ENCODE measurements at regions not wholly inside any gene's neighbourhood (a gene's known extent, or its start where the extent isn't known, plus 50 kb on each side); places are given as distances from the start of the nearest gene placed in this dataset.

DNA sequence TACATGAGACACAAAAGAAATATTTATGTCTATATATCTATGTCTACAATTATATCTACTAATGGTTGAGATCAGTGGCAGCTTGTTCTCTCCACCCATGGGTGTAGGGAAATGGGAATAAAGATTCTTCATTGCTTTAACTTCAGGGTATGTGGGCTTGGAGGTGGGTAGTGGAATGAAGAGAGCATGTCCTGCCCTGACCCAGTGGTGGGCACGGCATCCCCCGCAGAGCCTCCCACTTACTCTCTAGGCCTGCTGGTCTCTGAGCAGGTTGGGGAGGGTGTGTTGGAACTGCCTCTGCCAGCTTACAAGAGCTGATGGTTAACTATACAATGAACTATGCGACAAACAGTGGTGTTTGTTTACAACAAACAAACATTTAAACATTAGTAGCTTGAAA is 152.5 kb upstream of the SKOR2 start:
- Histone ChIP-seq H3K36me3 (ENCODE audit: control insufficient read depth, insufficient read depth, low read length) (no peaks in the 10 kb centered on the region), H3K27me3 (ENCODE audit: control insufficient read depth, insufficient read depth, low read length) (no peaks in the 10 kb centered on the region)
- no CpG with 5 or more reads among the region's 3 CpGs for WGBS (ENCODE audit: insufficient coverage, low lambda C conversion rate)

DNA sequence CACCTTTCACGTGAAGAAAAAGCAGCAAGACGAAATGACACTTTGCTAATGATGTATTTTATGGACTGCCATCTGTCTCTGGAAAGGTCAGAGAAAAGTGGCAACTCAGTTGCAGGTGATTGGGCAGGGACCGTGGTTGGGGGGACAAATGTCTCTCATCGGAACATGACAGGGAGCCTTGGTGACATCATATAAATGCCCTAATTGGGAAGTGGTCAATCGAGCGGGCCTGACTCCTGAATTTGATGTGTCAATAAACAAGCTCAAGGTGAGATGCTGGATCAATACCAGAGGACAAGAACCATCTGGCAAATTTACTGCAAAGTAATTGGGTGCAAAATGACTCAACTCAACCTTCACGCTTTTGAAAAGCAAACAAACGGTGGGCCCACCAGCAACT is 151.9 kb upstream of the SKOR2 start:
- H3K4me3 ChIP-seq (ENCODE audit: low read length): no peak overlapping the region
- WGBS (ENCODE audit: insufficient coverage, low lambda C conversion rate): 60% methylated on average over 1 of the region's 8 CpGs
- H3K9me3 ChIP-seq (ENCODE audit: control insufficient read depth, low read depth, low read length): no peaks in the 10 kb centered on the region
- no peak for DNase-seq
- no peaks in the 10 kb centered on the region for H3K4me1 ChIP-seq (ENCODE audit: control insufficient read depth, insufficient read depth, low read length)
- H3K36me3 ChIP-seq (ENCODE audit: control insufficient read depth, insufficient read depth, low read length): no peaks in the 10 kb centered on the region
- H3K27ac ChIP-seq (ENCODE audit: low read length): no peak overlapping the region
- no peaks in the 10 kb centered on the region for H3K27me3 ChIP-seq (ENCODE audit: control insufficient read depth, insufficient read depth, low read length)

More for the DNA sequence above, 152.5 kb upstream of the SKOR2 start:
- H3K9me3 ChIP-seq (ENCODE audit: control insufficient read depth, low read depth, low read length): no peaks in the 10 kb centered on the region
- DNase-seq: no peak
- H3K4me1 ChIP-seq (ENCODE audit: control insufficient read depth, insufficient read depth, low read length): no peaks in the 10 kb centered on the region
- no peak overlapping the region for H3K4me3 ChIP-seq (ENCODE audit: low read length)
- no peak overlapping the region for H3K27ac ChIP-seq (ENCODE audit: low read length)

DNA sequence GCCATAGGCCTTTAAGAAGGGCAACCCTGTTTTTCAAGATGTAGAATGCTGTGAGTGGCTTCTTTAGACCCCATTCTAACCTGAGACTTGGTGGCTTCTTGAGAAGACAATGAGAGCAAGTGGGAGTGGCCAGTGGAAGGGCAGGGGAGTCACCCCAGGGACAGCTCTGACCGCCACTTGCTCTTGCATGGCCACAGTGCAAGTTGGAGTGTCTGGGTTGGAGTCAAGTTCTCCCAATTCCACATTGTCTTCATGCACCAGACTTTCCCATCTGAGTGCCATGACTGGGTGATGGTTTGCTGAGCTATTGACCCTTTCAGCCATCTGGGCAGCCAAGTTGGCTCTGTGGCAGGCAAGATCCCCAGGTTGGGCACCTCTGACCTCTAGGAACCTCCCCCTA is 148.0 kb upstream of the SKOR2 start:
- Histone ChIP-seq H3K27me3 (ENCODE audit: control insufficient read depth, insufficient read depth, low read length) (no peaks in the 10 kb centered on the region), H3K4me3 (ENCODE audit: low read length) (no peak overlapping the region), H3K4me1 (ENCODE audit: control insufficient read depth, insufficient read depth, low read length) (no peaks in the 10 kb centered on the region), H3K36me3 (ENCODE audit: control insufficient read depth, insufficient read depth, low read length) (no peaks in the 10 kb centered on the region), H3K27ac (ENCODE audit: low read length) (no peak overlapping the region), H3K9me3 (ENCODE audit: control insufficient read depth, low read depth, low read length) (no peaks in the 10 kb centered on the region)
- no CpG with 5 or more reads among the region's 1 CpG for WGBS (ENCODE audit: insufficient coverage, low lambda C conversion rate)
- no peak for DNase-seq

DNA sequence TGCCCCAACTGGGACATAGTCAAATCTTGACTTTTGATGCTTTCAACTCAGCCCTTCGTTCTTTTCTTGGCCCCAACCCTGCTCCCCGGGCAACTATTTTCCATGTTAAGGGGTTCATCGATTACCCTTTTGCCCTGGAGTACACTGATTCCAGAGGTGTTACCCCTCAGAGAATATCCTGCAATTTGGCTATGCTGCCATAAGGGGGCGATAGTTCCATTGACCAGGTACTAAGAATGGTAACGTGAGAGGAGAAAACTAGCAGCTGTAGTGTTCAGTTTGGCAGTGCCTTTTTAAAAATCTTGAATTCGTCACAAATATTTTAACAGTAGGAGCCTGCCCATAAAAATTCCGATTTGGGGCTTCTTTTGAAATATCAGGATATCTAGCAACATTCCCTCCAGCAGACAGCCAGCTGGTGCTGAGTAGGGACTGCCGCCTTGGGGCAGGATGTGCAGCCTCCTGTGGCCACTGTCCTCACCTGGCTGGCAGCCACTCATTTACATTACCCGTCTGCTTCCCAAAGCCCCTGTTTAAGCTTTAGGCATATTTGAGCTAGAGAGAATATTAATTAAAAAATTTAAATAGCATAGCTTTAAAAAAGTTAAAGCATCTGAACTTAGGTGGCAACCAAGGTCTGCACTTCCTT is 146.3 kb upstream of the SKOR2 start:
- no peaks in the 10 kb centered on the region for H3K27me3 ChIP-seq (ENCODE audit: control insufficient read depth, insufficient read depth, low read length)
- WGBS (ENCODE audit: insufficient coverage, low lambda C conversion rate): 63% methylated on average over 2 of the region's 9 CpGs
- no peaks in the 10 kb centered on the region for H3K9me3 ChIP-seq (ENCODE audit: control insufficient read depth, low read depth, low read length)
- H3K4me1 ChIP-seq (ENCODE audit: control insufficient read depth, insufficient read depth, low read length): no peaks in the 10 kb centered on the region
- no peak overlapping the region for H3K4me3 ChIP-seq (ENCODE audit: low read length)
- no peak overlapping the region for H3K27ac ChIP-seq (ENCODE audit: low read length)
- no peaks in the 10 kb centered on the region for H3K36me3 ChIP-seq (ENCODE audit: control insufficient read depth, insufficient read depth, low read length)
- DNase-seq: no peak

DNA sequence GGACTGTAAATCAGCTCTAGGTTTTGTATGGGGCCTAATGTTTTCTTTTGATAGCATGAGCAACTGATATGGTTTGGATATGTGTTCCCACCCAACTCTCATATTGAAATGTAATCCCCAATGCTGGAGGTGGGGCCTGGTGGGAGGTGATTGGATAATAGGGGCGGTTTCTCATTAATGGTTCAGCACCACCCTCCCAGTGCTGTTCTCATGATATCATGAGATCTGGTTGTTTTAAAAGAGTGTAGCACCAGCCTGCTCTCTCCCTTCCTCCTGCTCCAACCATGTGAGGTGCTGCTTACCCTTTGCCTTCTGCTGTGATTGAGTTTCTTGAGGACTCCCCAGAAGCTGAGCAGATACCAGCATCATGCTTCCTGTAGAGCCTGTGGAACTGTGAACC is 140.2 kb upstream of the SKOR2 start:
- H3K27ac ChIP-seq (ENCODE audit: low read length): no peak overlapping the region
- no peaks in the 10 kb centered on the region for H3K27me3 ChIP-seq (ENCODE audit: control insufficient read depth, insufficient read depth, low read length)
- H3K36me3 ChIP-seq (ENCODE audit: control insufficient read depth, insufficient read depth, low read length): no peaks in the 10 kb centered on the region
- DNase-seq: no peak
- no peaks in the 10 kb centered on the region for H3K9me3 ChIP-seq (ENCODE audit: control insufficient read depth, low read depth, low read length)
- H3K4me3 ChIP-seq (ENCODE audit: low read length): no peak overlapping the region
- no CpG with 5 or more reads among the region's 1 CpG for WGBS (ENCODE audit: insufficient coverage, low lambda C conversion rate)
- H3K4me1 ChIP-seq (ENCODE audit: control insufficient read depth, insufficient read depth, low read length): no peaks in the 10 kb centered on the region

DNA sequence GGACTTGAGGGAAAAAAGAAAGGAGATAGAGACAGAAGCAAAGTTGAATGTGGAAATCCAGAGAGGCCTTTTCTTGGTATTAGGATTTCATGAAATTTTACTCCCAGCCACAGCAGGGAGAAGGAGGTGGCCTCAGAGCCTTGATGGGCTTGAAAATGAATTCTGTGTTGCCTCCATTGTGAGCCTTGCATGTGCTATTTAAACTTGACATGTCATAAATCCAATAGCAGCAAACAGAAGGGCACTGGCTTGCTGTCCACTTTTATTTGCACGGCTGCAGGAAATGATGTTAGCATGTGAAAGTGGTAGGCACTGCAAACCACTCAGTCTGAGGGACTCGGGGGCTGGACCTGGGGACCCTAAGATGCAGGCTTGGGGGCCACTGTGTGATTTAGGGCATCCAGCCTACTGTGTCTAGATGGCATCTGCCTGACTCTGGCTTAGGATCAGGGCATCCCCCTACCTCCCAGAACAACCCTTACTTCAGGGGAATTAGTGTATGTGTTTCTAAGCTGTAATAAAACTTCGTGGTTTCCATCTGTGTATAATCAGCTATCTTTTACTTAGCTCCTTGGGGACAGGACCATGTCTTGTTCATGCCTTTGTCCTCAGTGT is 139.1 kb upstream of the SKOR2 start:
- Histone ChIP-seq H3K27ac (ENCODE audit: low read length) (no peak overlapping the region), H3K9me3 (ENCODE audit: control insufficient read depth, low read depth, low read length) (no peaks in the 10 kb centered on the region), H3K4me1 (ENCODE audit: control insufficient read depth, insufficient read depth, low read length) (no peaks in the 10 kb centered on the region), H3K27me3 (ENCODE audit: control insufficient read depth, insufficient read depth, low read length) (no peaks in the 10 kb centered on the region), H3K4me3 (ENCODE audit: low read length) (no peak overlapping the region), H3K36me3 (ENCODE audit: control insufficient read depth, insufficient read depth, low read length) (no peaks in the 10 kb centered on the region)
- no peak for DNase-seq
- WGBS (ENCODE audit: insufficient coverage, low lambda C conversion rate): no CpG with 5 or more reads among the region's 3 CpGs

DNA sequence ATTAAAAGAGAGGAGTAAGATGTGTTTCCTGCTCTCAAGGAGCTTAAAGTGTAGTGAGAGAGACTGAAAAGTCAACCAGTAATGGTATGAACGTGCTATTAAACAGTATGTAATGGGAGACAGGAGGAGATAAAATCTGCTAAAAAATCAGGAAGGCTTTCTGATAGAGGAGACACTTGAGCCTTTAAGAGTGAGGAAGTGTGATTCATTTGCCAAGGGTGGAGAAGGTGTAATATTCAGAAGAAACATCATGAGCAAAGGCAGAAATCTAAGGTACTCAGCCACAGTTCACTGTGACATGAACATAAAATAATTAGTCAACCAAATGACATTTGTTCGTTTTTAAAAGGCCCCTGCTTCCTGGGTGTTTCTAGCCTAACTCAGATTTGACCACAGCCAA is 137.8 kb upstream of the SKOR2 start:
- H3K36me3 ChIP-seq (ENCODE audit: control insufficient read depth, insufficient read depth, low read length): no peaks in the 10 kb centered on the region
- WGBS (ENCODE audit: insufficient coverage, low lambda C conversion rate): no CpG with 5 or more reads among the region's 2 CpGs
- no peaks in the 10 kb centered on the region for H3K27me3 ChIP-seq (ENCODE audit: control insufficient read depth, insufficient read depth, low read length)
- no peak overlapping the region for H3K4me3 ChIP-seq (ENCODE audit: low read length)
- no peak for DNase-seq
- no peaks in the 10 kb centered on the region for H3K9me3 ChIP-seq (ENCODE audit: control insufficient read depth, low read depth, low read length)
- H3K4me1 ChIP-seq (ENCODE audit: control insufficient read depth, insufficient read depth, low read length): no peaks in the 10 kb centered on the region
- H3K27ac ChIP-seq (ENCODE audit: low read length): no peak overlapping the region

DNA sequence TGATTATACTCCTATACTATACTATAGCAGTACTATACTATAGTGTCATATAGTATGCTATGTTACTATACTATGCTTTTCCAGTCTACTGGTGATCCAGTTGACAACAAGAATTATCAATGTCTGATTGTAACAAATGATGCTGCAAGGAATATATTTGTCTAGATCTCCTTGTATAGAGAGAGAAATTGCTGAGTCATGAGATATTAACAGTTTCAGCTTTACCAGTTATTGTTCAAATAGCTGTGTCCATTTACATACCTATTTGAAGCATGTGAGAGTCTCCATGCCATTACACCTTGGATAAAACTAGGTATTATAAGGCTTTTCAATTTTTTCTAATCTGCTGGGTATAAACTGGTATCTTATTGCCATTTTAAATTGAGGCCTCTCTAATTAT is 136.4 kb upstream of the SKOR2 start:
- no peak for DNase-seq
- no peak overlapping the region for H3K27ac ChIP-seq (ENCODE audit: low read length)
- no peaks in the 10 kb centered on the region for H3K36me3 ChIP-seq (ENCODE audit: control insufficient read depth, insufficient read depth, low read length)
- no peaks in the 10 kb centered on the region for H3K9me3 ChIP-seq (ENCODE audit: control insufficient read depth, low read depth, low read length)
- H3K27me3 ChIP-seq (ENCODE audit: control insufficient read depth, insufficient read depth, low read length): no peaks in the 10 kb centered on the region
- no peaks in the 10 kb centered on the region for H3K4me1 ChIP-seq (ENCODE audit: control insufficient read depth, insufficient read depth, low read length)
- no peak overlapping the region for H3K4me3 ChIP-seq (ENCODE audit: low read length)

DNA sequence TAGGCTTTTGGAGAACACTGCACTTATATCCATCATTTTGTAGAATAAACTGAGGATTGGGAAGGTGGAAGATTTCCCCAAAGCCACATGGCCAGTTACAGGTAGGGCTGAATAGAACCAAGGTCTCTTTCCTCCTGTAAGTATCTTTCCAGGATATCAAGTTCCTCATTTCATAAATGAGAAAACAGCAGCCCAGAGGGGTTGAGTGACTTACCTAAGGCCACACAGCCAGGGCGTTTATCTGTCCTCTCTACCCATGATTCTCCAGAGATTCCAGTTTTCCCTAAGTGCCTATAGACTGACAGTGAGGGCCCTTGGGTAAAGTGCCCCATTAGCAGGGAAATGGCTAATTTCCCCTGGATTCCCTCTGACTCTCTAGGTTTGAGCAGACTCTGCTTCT is 132.3 kb upstream of the SKOR2 start:
- Histone ChIP-seq H3K4me1 (ENCODE audit: control insufficient read depth, insufficient read depth, low read length) (no peaks in the 10 kb centered on the region), H3K9me3 (ENCODE audit: control insufficient read depth, low read depth, low read length) (no peaks in the 10 kb centered on the region), H3K4me3 (ENCODE audit: low read length) (no peak overlapping the region), H3K27ac (ENCODE audit: low read length) (no peak overlapping the region), H3K36me3 (ENCODE audit: control insufficient read depth, insufficient read depth, low read length) (no peaks in the 10 kb centered on the region), H3K27me3 (ENCODE audit: control insufficient read depth, insufficient read depth, low read length) (peaks cover 9% of the 10 kb centered on the region)
- no CpG with 5 or more reads among the region's 1 CpG for WGBS (ENCODE audit: insufficient coverage, low lambda C conversion rate)
- DNase-seq: no peak

DNA sequence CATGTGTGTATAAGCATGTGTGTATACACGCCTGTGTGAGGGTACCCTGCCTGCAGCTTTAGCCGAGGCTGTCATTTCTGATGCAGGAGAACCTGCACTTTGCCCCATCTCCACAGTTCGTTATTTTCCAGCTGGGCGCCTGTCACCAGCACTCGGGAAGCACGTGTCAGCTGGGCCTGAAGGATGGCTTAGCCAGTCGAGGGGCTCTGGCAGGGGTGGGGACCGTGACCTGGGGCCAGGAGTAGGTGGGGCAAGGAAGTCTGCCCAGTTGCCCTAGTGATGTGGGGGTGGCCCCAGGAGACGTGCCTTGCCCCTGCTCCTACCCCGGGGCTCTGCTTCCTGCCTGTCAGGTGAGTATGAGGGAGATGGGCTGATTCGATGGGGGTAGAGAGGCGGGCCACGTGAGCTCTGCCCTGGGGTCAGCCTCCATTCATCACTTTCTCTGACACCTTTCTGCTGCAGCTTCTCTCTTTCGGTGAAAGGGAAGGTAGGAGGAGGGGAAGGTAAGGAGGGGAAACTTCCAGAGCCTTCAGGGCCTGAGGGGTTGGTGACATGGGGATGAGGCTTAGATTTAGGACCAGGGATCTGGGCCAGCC is 130.6 kb upstream of the SKOR2 start:
- no CpG with 5 or more reads among the region's 14 CpGs for WGBS (ENCODE audit: insufficient coverage, low lambda C conversion rate)

DNA sequence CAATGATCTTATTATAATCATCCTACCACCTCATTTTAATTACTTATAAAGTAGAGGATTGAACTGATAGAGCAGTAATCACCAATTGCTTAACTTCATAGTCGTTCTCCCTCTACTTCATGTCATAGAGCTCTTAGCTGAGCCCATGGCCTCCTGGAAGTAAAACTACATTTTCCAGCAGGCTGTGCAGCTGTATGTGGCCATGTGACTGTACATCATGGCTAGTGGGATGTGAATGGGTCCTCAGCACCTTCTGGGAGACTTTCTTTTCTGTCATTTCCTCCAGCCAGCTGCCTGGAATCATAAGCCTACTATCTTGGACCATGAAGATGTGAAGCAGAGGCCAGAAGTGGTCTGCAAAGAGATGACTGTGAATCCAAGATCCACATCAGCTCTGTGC is 128.7 kb upstream of the SKOR2 start:
- no peaks in the 10 kb centered on the region for H3K4me1 ChIP-seq (ENCODE audit: control insufficient read depth, insufficient read depth, low read length)
- H3K27me3 ChIP-seq (ENCODE audit: control insufficient read depth, insufficient read depth, low read length): peaks cover 9% of the 10 kb centered on the region
- H3K36me3 ChIP-seq (ENCODE audit: control insufficient read depth, insufficient read depth, low read length): no peaks in the 10 kb centered on the region
- no peak overlapping the region for H3K4me3 ChIP-seq (ENCODE audit: low read length)
- no peaks in the 10 kb centered on the region for H3K9me3 ChIP-seq (ENCODE audit: control insufficient read depth, low read depth, low read length)
- no CpG with 5 or more reads among the region's 1 CpG for WGBS (ENCODE audit: insufficient coverage, low lambda C conversion rate)
- DNase-seq: no peak
- no peak overlapping the region for H3K27ac ChIP-seq (ENCODE audit: low read length)

More for the DNA sequence above, 130.6 kb upstream of the SKOR2 start:
- peak; percentile 10 to 44 for DNase-seq
- Histone ChIP-seq H3K4me1 (ENCODE audit: control insufficient read depth, insufficient read depth, low read length) (no peaks in the 10 kb centered on the region), H3K4me3 (ENCODE audit: low read length) (no peak overlapping the region), H3K27me3 (ENCODE audit: control insufficient read depth, insufficient read depth, low read length) (peaks cover 9% of the 10 kb centered on the region), H3K36me3 (ENCODE audit: control insufficient read depth, insufficient read depth, low read length) (no peaks in the 10 kb centered on the region), H3K9me3 (ENCODE audit: control insufficient read depth, low read depth, low read length) (no peaks in the 10 kb centered on the region), H3K27ac (ENCODE audit: low read length) (no peak overlapping the region)

All from large intestine (tissue), 3 donors.